Esophagus (tissue), 2 donors: ENCODE measurements at regions not wholly inside any gene's neighbourhood (a gene's known extent, or its start where the extent isn't known, plus 50 kb on each side); places are given as distances from the start of the nearest gene placed in this dataset.

Source experiments
- H3K27ac ChIP-seq, 2 donors: one replicate each; pipeline ENCODE4 v1.5.1; 2013; ENCODE audit warnings: low read depth in 2 of 2, mild to moderate bottlenecking in 2 of 2, inconsistent platforms in 1 of 2, low read length in 1 of 2, moderate library complexity in 1 of 2
- H3K27me3 ChIP-seq, 2 donors: one replicate each; pipeline ENCODE4 v1.6.1; 2013; ENCODE audit warnings: low read length in 2 of 2, control low read depth in 1 of 2, mild to moderate bottlenecking in 1 of 2; ENCODE audit not compliant: insufficient read depth in 2 of 2, control insufficient read depth in 1 of 2
- H3K36me3 ChIP-seq, 2 donors: one replicate each; pipeline ENCODE4 v1.6.1; 2013; ENCODE audit warnings: low read length in 1 of 2; ENCODE audit not compliant: control insufficient read depth in 2 of 2, insufficient read depth in 2 of 2
- H3K4me1 ChIP-seq, 2 donors: one replicate each; pipeline ENCODE4 v1.6.1; 2013; ENCODE audit warnings: low read length in 1 of 2; ENCODE audit not compliant: control insufficient read depth in 2 of 2, insufficient read depth in 2 of 2
- H3K4me3 ChIP-seq, 2 donors: one replicate each; pipeline ENCODE4 v1.5.1; 2013; ENCODE audit warnings: low read length in 2 of 2, mild to moderate bottlenecking in 2 of 2, low read depth in 1 of 2, moderate library complexity in 1 of 2
- H3K9me3 ChIP-seq, 2 donors: one replicate each; pipeline ENCODE4 v1.6.1; 2013; ENCODE audit warnings: mild to moderate bottlenecking in 2 of 2, low read depth in 1 of 2, low read length in 1 of 2, moderate library complexity in 1 of 2; ENCODE audit not compliant: control insufficient read depth in 2 of 2, insufficient read depth in 1 of 2
- WGBS, 2 donors: extraction: QIAGEN DNeasy Blood & Tissue Kit; methylation state at CpG; one replicate each; pipeline ENCODE4 v1.1.7; 2013; 5-methylcytosine and 5-hydroxymethylcytosine counted together
- donor health status: healthy with polysubstance abuse.
- donor health status: Bipolar disorder and iron deficiency.

- 47 to 53% methylated on average over 3 of the region's 3 CpGs for WGBS, 2 donors
- Histone ChIP-seq H3K9me3 (peaks cover 0 to 2% of the 10 kb centered on the region in 2 donors), H3K27ac (no peak overlapping the region), H3K4me3 (no peak overlapping the region), H3K27me3 (no peaks in the 10 kb centered on the region), H3K36me3 (no peaks in the 10 kb centered on the region), H3K4me1 (no peaks in the 10 kb centered on the region)
Measured at GRCh38 chr7:94160719-94161435, 156.7 kb upstream of the BET1 start.

DNA sequence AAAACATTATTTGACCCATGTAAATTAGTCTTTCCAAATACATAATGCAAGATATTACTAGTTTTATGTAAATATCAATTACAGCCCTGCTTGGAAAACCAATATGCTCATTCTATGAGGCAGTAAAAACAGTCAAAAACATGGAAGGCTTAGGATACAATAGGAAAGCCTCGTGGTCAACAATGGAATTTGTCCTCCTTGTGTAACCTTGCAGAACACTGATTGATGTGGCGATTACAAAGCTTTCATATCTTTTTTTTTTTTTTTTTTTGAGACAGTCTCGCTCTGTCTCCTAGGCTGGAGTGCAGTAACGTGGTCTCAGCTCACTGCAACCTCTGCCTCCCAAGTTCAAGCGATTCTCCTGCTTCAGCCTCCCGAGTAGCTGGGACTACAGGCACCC lies 157.3 kb upstream of the BET1 start:
- 70 to 75% methylated on average over 6 of the region's 6 CpGs for WGBS, 2 donors
- Histone ChIP-seq H3K9me3 (peaks cover 0 to 2% of the 10 kb centered on the region in 2 donors), H3K36me3 (no peaks in the 10 kb centered on the region), H3K27me3 (no peaks in the 10 kb centered on the region), H3K27ac (no peak overlapping the region), H3K4me1 (no peaks in the 10 kb centered on the region), H3K4me3 (no peak overlapping the region)

DNA sequence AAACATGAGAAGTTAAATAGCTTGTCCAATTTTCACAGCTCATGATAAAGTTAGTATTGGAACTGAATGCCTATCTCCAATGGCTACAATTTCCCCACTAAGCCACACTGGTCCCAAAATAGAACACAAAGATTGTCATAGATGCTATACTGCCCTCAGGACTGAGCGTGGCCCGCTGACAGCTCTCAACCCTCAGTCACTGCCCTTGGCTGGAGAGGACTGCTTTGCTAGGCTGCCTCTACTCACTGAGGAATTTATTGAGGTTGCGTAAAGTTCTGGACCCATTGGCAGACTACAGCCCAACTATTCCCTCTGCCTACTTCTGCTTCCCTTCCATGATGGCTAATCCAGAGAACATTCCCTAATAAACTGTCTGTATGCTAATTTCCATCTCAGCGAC lies 165.5 kb upstream of the BET1 start:
- Histone ChIP-seq H3K4me1 (no peaks in the 10 kb centered on the region), H3K27ac (no peak overlapping the region), H3K9me3 (no peaks in the 10 kb centered on the region), H3K36me3 (no peaks in the 10 kb centered on the region), H3K27me3 (no peaks in the 10 kb centered on the region), H3K4me3 (no peak overlapping the region)
- 92 to 97% methylated on average over 4 of the region's 4 CpGs for WGBS, 2 donors

DNA sequence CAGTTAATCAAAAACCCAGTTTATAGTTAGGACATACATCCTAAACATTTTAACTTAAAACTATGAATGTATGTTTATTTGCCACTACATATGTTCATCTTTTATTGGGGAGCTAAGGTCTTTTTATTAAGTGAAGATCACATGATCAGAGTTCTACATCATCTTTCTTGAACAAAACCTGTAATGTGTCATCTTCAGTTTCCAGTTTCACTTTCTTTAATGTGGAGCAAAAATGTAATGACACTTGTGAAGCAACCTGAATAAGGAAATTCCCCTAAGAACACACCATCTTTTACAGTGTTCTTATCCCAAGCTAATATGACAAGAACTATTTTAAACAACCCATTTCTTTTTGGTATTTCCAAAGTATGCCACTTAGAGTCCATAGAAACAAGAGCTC lies 166.7 kb upstream of the BET1 start:
- Histone ChIP-seq H3K4me3 (no peak overlapping the region), H3K27ac (no peak overlapping the region), H3K27me3 (no peaks in the 10 kb centered on the region), H3K36me3 (no peaks in the 10 kb centered on the region), H3K4me1 (no peaks in the 10 kb centered on the region), H3K9me3 (no peaks in the 10 kb centered on the region)

DNA sequence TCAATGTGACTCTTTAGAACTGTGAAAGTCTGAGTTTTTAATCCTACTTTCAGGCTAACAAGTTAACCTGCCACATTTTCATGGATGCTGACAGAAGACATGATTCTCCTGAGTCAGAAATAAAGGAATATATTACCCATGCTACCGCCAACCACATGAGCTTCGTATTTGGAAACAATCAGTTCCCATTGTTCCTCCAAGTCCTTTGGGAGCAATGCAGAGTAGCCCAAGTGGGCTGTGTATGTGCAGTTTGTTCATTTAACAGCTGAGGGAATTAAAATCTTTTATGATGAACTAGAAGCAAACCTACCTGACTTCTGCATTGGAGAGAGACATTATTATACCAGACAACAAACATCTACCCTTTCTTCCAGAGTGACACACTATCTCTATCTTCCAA lies 169.3 kb upstream of the BET1 start:
- Histone ChIP-seq H3K4me3 (no peak overlapping the region), H3K27me3 (no peaks in the 10 kb centered on the region), H3K36me3 (no peaks in the 10 kb centered on the region), H3K27ac (no peak overlapping the region), H3K4me1 (no peaks in the 10 kb centered on the region), H3K9me3 (no peaks in the 10 kb centered on the region)
- 83 to 88% methylated on average over 2 of the region's 2 CpGs for WGBS, 2 donors

- H3K36me3 ChIP-seq: no peaks in the 10 kb centered on the region
- H3K9me3 ChIP-seq: no peaks in the 10 kb centered on the region
- WGBS, 2 donors: 72 to 79% methylated on average over 5 of the region's 5 CpGs
- H3K4me1 ChIP-seq: no peaks in the 10 kb centered on the region
- no peak overlapping the region for H3K27ac ChIP-seq
- no peaks in the 10 kb centered on the region for H3K27me3 ChIP-seq
- no peak overlapping the region for H3K4me3 ChIP-seq
Measured at GRCh38 chr7:94174375-94174774, 170.2 kb upstream of the BET1 start.

GRCh38 chr7:94174956-94175355 lies 170.8 kb upstream of the BET1 start:
- H3K27me3 ChIP-seq: no peaks in the 10 kb centered on the region
- no peak overlapping the region for H3K4me3 ChIP-seq
- 74 to 81% methylated on average over 2 of the region's 2 CpGs for WGBS, 2 donors
- H3K36me3 ChIP-seq: no peaks in the 10 kb centered on the region
- H3K27ac ChIP-seq: no peak overlapping the region
- no peaks in the 10 kb centered on the region for H3K4me1 ChIP-seq
- H3K9me3 ChIP-seq: no peaks in the 10 kb centered on the region

DNA sequence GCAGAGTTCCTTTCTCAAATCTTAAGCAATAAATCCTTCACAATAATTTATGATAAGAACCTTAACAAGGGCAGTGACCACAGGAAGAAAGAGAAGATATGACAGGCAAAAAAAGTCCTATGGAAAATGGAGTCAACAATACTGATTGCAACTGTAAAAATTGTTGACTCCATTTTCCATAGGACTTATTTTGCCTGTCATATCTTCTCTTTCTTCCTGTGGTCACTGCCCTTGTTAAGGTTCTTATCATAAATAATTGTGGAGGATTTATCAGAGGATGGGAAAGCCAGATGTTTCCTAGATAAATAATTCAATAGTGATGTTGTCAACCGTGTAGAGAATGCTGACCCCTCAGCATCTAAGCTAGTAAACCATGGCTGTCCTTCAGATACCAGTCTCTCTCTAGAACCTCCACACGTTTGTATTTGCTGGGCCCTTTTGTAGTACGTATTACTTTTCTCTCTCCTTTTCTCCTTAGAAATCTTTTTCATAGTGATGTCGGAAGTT lies 172.6 kb upstream of the BET1 start:
- H3K27ac ChIP-seq: no peak overlapping the region
- no peaks in the 10 kb centered on the region for H3K27me3 ChIP-seq
- no peaks in the 10 kb centered on the region for H3K9me3 ChIP-seq
- H3K4me1 ChIP-seq: no peaks in the 10 kb centered on the region
- H3K4me3 ChIP-seq: no peak overlapping the region
- no peaks in the 10 kb centered on the region for H3K36me3 ChIP-seq
- 62 to 63% methylated on average over 4 of the region's 4 CpGs for WGBS, 2 donors

DNA sequence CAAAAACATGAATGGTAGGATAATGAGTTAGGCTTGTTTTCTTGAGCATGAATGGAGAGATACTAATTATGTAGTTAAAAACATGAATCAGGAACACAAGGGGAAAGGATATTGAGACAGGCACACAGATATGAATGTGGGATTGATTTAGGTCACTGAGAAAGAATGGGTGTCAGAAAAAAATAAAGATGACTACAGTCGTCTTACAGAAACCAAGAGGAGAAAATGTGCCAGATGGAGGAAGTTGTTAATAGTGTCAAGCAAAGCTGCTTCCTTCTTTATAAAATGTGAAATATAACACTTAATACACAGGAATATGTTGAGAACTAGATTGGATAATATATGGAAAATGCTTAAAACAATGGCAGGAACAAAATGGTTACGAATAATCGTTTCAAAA lies 173.3 kb upstream of the BET1 start:
- WGBS, 2 donors: 60% methylated on average over 3 of the region's 3 CpGs
- Histone ChIP-seq H3K9me3 (no peaks in the 10 kb centered on the region), H3K27me3 (no peaks in the 10 kb centered on the region), H3K4me1 (no peaks in the 10 kb centered on the region), H3K27ac (no peak overlapping the region), H3K36me3 (no peaks in the 10 kb centered on the region), H3K4me3 (no peak overlapping the region)

- 67 to 75% methylated on average over 3 of the region's 3 CpGs for WGBS, 2 donors
- Histone ChIP-seq H3K4me3 (no peak overlapping the region), H3K27me3 (no peaks in the 10 kb centered on the region), H3K36me3 (no peaks in the 10 kb centered on the region), H3K27ac (no peak overlapping the region), H3K4me1 (no peaks in the 10 kb centered on the region), H3K9me3 (no peaks in the 10 kb centered on the region)
Measured at GRCh38 chr7:94178230-94178629, 174.1 kb upstream of the BET1 start.
